Hepatic stellate cell (primary cell): ENCODE measurements at regions not wholly inside any gene's neighbourhood (a gene's known extent, or its start where the extent isn't known, plus 50 kb on each side); places are given as distances from the start of the nearest gene placed in this dataset.

Experiments used
- DNase-seq: peaks from one replicate; pipeline ENCODE4 v3.0.0; 2011; ENCODE audit warnings: low spot score

- DNase-seq: no peak
These were observed 61.3 kb upstream of the DDHD1 start for GRCh38 chr14:53214384-53214783.

- no peak for DNase-seq
These were observed 60.6 kb upstream of the DDHD1 start for GRCh38 chr14:53213761-53214160.

- no peak for DNase-seq
These were observed 56.2 kb upstream of the DDHD1 start for GRCh38 chr14:53209370-53209769.
